NCI-H146 (cell line): ENCODE measurements at regions not wholly inside any gene's neighbourhood (a gene's known extent, or its start where the extent isn't known, plus 50 kb on each side); places are given as distances from the start of the nearest gene placed in this dataset.
"Not testable (repeated sequence)": the region's sequence is repeated elsewhere in the genome, so short reads cannot be mapped to it uniquely, and the experiment has no call there.

Experiments
- DNase-seq: peaks from one replicate; lab custom pipeline; 2025; lab: John Stamatoyannopoulos, UW

GRCh38 chrX:74251006-74251930 lies 52.7 kb upstream of the ZCCHC13 start:
- no peak for DNase-seq

GRCh38 chrX:74250574-74250973 lies 53.4 kb upstream of the ZCCHC13 start:
- DNase-seq: no peak

GRCh38 chrX:74249963-74250362 lies 54.0 kb upstream of the ZCCHC13 start:
- DNase-seq: peak; percentile 3

GRCh38 chrX:74248889-74249288 lies 55.1 kb upstream of the ZCCHC13 start:
- no peak for DNase-seq

- no peak for DNase-seq
Measured at GRCh38 chrX:74246524-74246923, 57.5 kb upstream of the ZCCHC13 start.

GRCh38 chrX:74242484-74243138 lies 61.4 kb upstream of the ZCCHC13 start:
- DNase-seq: no peak

- no peak for DNase-seq
Measured at GRCh38 chrX:74242050-74242449, 61.9 kb upstream of the ZCCHC13 start.

- DNase-seq: no peak
Measured at GRCh38 chrX:74238771-74239170, 65.2 kb upstream of the ZCCHC13 start.

- no peak for DNase-seq
Measured at GRCh38 chrX:74234818-74235217, 69.2 kb upstream of the ZCCHC13 start.

GRCh38 chrX:74232859-74233258 lies 71.1 kb upstream of the ZCCHC13 start:
- DNase-seq: no peak

- no peak for DNase-seq
Measured at GRCh38 chrX:74231625-74232024, 72.4 kb upstream of the ZCCHC13 start.

- DNase-seq: no peak
Measured at GRCh38 chrX:74230094-74230493, 73.9 kb upstream of the ZCCHC13 start.

- DNase-seq: no peak
Measured at GRCh38 chrX:74225111-74225510, 78.9 kb upstream of the ZCCHC13 start.

- no peak for DNase-seq
Measured at GRCh38 chrX:74220277-74220676, 83.7 kb upstream of the ZCCHC13 start.

GRCh38 chrX:74218895-74219294 lies 85.1 kb upstream of the ZCCHC13 start:
- DNase-seq: no peak

GRCh38 chrX:74216421-74216820 lies 87.6 kb upstream of the ZCCHC13 start:
- no peak for DNase-seq

- DNase-seq: no peak
Measured at GRCh38 chrX:74211911-74212310, 92.1 kb upstream of the ZCCHC13 start.

GRCh38 chrX:74207539-74207938 lies 96.4 kb upstream of the ZCCHC13 start:
- DNase-seq: no peak

GRCh38 chrX:74195605-74196004 lies 108.4 kb upstream of the ZCCHC13 start:
- DNase-seq: no peak

GRCh38 chrX:74195120-74195519 lies 108.9 kb upstream of the ZCCHC13 start:
- DNase-seq: no peak

GRCh38 chrX:74187211-74187610 lies 116.8 kb upstream of the ZCCHC13 start:
- no peak for DNase-seq

- not testable (repeated sequence) for DNase-seq
Measured at GRCh38 chrX:74183047-74183446, 120.9 kb upstream of the ZCCHC13 start.

- DNase-seq: not testable (repeated sequence)
Measured at GRCh38 chrX:74181976-74182375, 122.0 kb upstream of the ZCCHC13 start.
